HEK293T (cell line): ENCODE measurements at regions not wholly inside any gene's neighbourhood (a gene's known extent, or its start where the extent isn't known, plus 50 kb on each side); places are given as distances from the start of the nearest gene placed in this dataset.

Source experiments
- BHLHE40 ChIP-seq: fragments of 450-650 bp; IDR thresholded peaks from 2 replicates; pipeline ENCODE4 v1.6.1; 2016; ENCODE audit warnings: mild to moderate bottlenecking, moderate library complexity, borderline replicate concordance
- CTBP1 ChIP-seq: fragments of 450-650 bp; IDR thresholded peaks from 2 replicates; pipeline ENCODE4 v1.6.1; 2016; ENCODE audit warnings: borderline replicate concordance
- FOXM1 ChIP-seq: fragments of 450-650 bp; IDR thresholded peaks from 2 replicates; pipeline ENCODE4 v1.6.1; 2017; ENCODE audit warnings: mild to moderate bottlenecking, borderline replicate concordance
- HDGF ChIP-seq: fragments of 450-650 bp; IDR thresholded peaks from 2 replicates; pipeline ENCODE4 v1.6.1; 2017; ENCODE audit warnings: antibody characterized with exemption, borderline replicate concordance
- LEF1 ChIP-seq: fragments of 450-650 bp; IDR thresholded peaks from 2 replicates; pipeline ENCODE4 v1.6.1; 2017; ENCODE audit warnings: mild to moderate bottlenecking, borderline replicate concordance
- PKNOX1 ChIP-seq: fragments of 450-650 bp; IDR thresholded peaks from 2 replicates; pipeline ENCODE4 v1.6.1; 2016
- SP1 ChIP-seq: fragments of 450-650 bp; IDR thresholded peaks from 2 replicates; pipeline ENCODE4 v1.6.1; 2017
- SUZ12 ChIP-seq: fragments of 450-650 bp; IDR thresholded peaks from 2 replicates; pipeline ENCODE4 v1.6.1; 2016; ENCODE audit warnings: mild to moderate bottlenecking
- ZNF384 ChIP-seq: fragments of 450-650 bp; IDR thresholded peaks from 2 replicates; pipeline ENCODE4 v1.6.1; 2016

GRCh38 chr3:194062830-194063229 is 73.1 kb upstream of the HES1 start:
- no peak for TF ChIP-seq SUZ12
- TF ChIP-seq HDGF: no peak
- TF ChIP-seq FOXM1: no peak
- TF ChIP-seq LEF1: no peak
- no peak for TF ChIP-seq BHLHE40
- no peak for TF ChIP-seq PKNOX1
- no peak for TF ChIP-seq SP1
- TF ChIP-seq ZNF384: no peak
- TF ChIP-seq CTBP1: no peak
